ENCODE measurements at regions not wholly inside any gene's neighbourhood (a gene's known extent, or its start where the extent isn't known, plus 50 kb on each side); places are given as distances from the start of the nearest gene placed in this dataset.
"Not testable (repeated sequence)": the region's sequence is repeated elsewhere in the genome, so short reads cannot be mapped to it uniquely, and the experiment has no call there.

DNA sequence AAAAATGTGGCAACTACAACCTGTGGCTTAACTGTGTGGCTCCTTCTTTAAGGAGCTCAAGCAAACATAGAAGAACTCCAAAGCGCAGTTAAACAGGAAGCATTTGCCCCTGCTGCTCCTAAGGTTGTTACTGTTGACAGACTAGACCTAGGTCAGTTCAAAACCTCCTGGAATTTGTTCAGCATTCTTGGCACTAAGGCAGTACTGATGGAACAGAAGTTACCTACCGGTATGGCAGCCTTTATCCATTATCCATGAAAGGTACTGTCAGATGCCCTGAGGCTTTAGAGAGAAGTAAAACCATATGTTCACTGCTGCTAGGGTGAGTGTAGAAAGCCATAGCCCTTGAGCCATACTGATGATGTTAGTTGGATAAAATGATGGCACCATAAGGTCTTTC lies 916.5 kb upstream of the FAT3 start:
- no peaks in the 10 kb centered on the region for H3K9me3 ChIP-seq (ENCODE audit: control insufficient read depth in 2 of 2, low read length in 2 of 2)
- no peak overlapping the region for H3K9ac ChIP-seq (ENCODE audit: low read length in 2 of 2)
- no peaks in the 10 kb centered on the region for H3K27me3 ChIP-seq (ENCODE audit: control insufficient read depth in 1 of 2, insufficient read depth in 2 of 2, low read length in 2 of 2)
- no peak overlapping the region for H3K4me3 ChIP-seq (ENCODE audit: low read length in 2 of 2)
- H3K4me1 ChIP-seq (ENCODE audit: control insufficient read depth, insufficient read depth, low read length) = no peaks in the 10 kb centered on the region
- no peak overlapping the region for H3K27ac ChIP-seq (ENCODE audit: low read length)
- H3K36me3 ChIP-seq (ENCODE audit: control insufficient read depth in 2 of 2, insufficient read depth in 2 of 2, low read length in 2 of 2) = no peaks in the 10 kb centered on the region

DNA sequence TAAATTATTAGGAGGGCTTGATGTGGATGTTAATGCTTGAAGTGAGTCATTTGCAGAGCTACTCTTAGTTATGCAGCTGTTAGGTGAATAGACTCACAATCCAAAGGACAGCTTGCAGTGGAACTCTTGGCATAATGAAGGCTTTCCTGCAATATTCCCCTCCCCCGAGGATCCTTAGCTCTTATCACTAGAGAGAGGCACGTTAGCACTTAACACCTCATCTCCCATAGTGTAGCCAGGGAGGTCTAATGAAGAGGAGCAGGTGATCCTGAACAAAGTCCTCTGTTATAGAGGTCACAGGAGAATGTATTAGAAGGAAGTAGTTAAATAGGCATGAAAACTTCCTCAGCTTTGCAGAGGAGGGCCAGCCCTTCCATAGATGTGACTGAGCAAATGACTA lies 919.2 kb upstream of the FAT3 start:
- Histone ChIP-seq H3K36me3 (ENCODE audit: control insufficient read depth in 2 of 2, insufficient read depth in 2 of 2, low read length in 2 of 2) (no peaks in the 10 kb centered on the region), H3K4me3 (ENCODE audit: low read length in 2 of 2) (no peak overlapping the region), H3K4me1 (ENCODE audit: control insufficient read depth, insufficient read depth, low read length) (no peaks in the 10 kb centered on the region), H3K27ac (ENCODE audit: low read length) (no peak overlapping the region), H3K27me3 (ENCODE audit: control insufficient read depth in 1 of 2, insufficient read depth in 2 of 2, low read length in 2 of 2) (no peaks in the 10 kb centered on the region), H3K9ac (ENCODE audit: low read length in 2 of 2) (no peak overlapping the region), H3K9me3 (ENCODE audit: control insufficient read depth in 2 of 2, low read length in 2 of 2) (no peaks in the 10 kb centered on the region)

DNA sequence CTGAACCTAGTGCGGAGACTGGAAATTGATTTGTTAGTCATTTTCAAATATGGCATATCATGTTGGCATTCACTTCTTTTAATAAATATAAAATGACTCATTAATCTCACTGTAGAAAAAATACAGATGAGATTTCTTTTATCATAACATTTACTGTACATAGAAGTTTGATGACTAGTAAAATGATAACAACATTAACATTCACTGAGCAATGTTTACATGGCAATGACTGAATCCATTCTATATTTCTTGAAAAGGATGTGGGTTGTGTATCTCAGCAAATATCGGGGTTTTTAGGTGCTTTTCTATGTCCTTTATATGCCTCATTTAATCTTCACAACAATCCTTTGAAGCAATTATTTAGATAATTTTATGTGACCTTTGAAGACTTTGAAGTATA lies 920.9 kb upstream of the FAT3 start:
- Histone ChIP-seq H3K27me3 (ENCODE audit: control insufficient read depth in 1 of 2, insufficient read depth in 2 of 2, low read length in 2 of 2) (no peaks in the 10 kb centered on the region), H3K4me1 (ENCODE audit: control insufficient read depth, insufficient read depth, low read length) (no peaks in the 10 kb centered on the region), H3K27ac (ENCODE audit: low read length) (no peak overlapping the region), H3K9ac (ENCODE audit: low read length in 2 of 2) (no peak overlapping the region), H3K36me3 (ENCODE audit: control insufficient read depth in 2 of 2, insufficient read depth in 2 of 2, low read length in 2 of 2) (no peaks in the 10 kb centered on the region), H3K9me3 (ENCODE audit: control insufficient read depth in 2 of 2, low read length in 2 of 2) (no peaks in the 10 kb centered on the region), H3K4me3 (ENCODE audit: low read length in 2 of 2) (no peak overlapping the region)

DNA sequence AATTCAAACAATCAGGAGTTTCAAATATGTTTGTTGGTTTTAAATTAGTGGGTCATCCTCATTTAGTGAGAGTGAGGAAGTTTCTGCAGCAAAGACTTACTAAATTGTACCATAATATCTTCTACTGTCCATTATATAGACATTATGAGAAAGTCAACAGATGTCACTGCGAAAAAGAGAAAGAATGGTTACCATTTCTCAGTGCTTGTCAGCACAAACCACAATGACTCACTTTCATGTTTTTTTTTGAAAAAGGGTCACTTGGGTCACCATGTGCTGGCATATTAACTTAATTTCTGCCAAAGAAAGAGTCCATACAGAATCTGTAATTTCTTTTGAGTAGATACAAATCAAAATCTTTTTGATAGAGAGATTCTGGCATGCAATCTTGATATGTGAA lies 924.6 kb upstream of the FAT3 start:
- Histone ChIP-seq H3K27ac (ENCODE audit: low read length) (no peak overlapping the region), H3K9ac (ENCODE audit: low read length in 2 of 2) (no peak overlapping the region), H3K9me3 (ENCODE audit: control insufficient read depth in 2 of 2, low read length in 2 of 2) (no peaks in the 10 kb centered on the region), H3K4me3 (ENCODE audit: low read length in 2 of 2) (no peak overlapping the region), H3K27me3 (ENCODE audit: control insufficient read depth in 1 of 2, insufficient read depth in 2 of 2, low read length in 2 of 2) (no peaks in the 10 kb centered on the region), H3K4me1 (ENCODE audit: control insufficient read depth, insufficient read depth, low read length) (no peaks in the 10 kb centered on the region), H3K36me3 (ENCODE audit: control insufficient read depth in 2 of 2, insufficient read depth in 2 of 2, low read length in 2 of 2) (no peaks in the 10 kb centered on the region)

DNA sequence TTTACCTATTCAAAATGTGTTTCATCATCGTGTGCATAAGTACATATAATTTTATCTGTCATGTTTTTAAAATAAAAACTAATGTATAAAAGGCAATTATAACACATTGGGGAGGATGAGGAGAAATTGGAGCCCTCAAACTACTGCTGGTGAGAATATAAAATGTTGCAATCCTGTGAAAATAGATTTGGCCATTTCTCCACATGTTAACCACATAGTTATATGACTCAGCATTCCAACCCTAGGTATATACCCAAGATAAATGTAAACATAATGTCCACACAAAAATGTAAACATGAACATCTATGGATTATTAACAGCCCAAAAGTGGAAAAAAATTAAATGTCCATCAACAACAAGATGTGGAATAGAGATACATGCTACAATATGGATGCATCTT lies 928.0 kb upstream of the FAT3 start:
- Histone ChIP-seq H3K27me3 (ENCODE audit: control insufficient read depth in 1 of 2, insufficient read depth in 2 of 2, low read length in 2 of 2) (no peaks in the 10 kb centered on the region), H3K4me1 (ENCODE audit: control insufficient read depth, insufficient read depth, low read length) (no peaks in the 10 kb centered on the region), H3K4me3 (ENCODE audit: low read length in 2 of 2) (no peak overlapping the region), H3K9me3 (ENCODE audit: control insufficient read depth in 2 of 2, low read length in 2 of 2) (no peaks in the 10 kb centered on the region), H3K27ac (ENCODE audit: low read length) (no peak overlapping the region), H3K9ac (ENCODE audit: low read length in 2 of 2) (no peak overlapping the region), H3K36me3 (ENCODE audit: control insufficient read depth in 2 of 2, insufficient read depth in 2 of 2, low read length in 2 of 2) (no peaks in the 10 kb centered on the region)

DNA sequence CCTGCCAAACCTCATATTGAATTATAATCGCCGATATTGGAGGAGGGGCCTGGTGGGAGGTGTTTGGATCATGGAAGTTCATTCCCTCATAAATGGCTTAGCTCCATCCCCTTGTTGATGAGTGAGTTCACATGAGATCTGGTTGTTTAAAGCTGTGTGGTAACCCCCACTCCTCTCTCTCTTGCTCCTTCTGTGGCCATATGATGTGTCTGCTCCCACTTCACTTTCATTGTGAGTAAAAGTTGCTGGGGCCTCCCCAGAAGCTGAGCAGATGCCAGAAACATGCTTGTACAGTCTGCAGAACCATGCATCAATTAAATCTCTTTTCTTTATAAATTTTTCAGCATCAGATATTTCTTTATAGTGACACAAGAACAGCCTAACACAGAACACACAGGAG lies 929.0 kb upstream of the FAT3 start:
- Histone ChIP-seq H3K9ac (ENCODE audit: low read length in 2 of 2) (no peak overlapping the region), H3K4me1 (ENCODE audit: control insufficient read depth, insufficient read depth, low read length) (no peaks in the 10 kb centered on the region), H3K4me3 (ENCODE audit: low read length in 2 of 2) (no peak overlapping the region), H3K27ac (ENCODE audit: low read length) (no peak overlapping the region), H3K27me3 (ENCODE audit: control insufficient read depth in 1 of 2, insufficient read depth in 2 of 2, low read length in 2 of 2) (no peaks in the 10 kb centered on the region), H3K9me3 (ENCODE audit: control insufficient read depth in 2 of 2, low read length in 2 of 2) (no peaks in the 10 kb centered on the region), H3K36me3 (ENCODE audit: control insufficient read depth in 2 of 2, insufficient read depth in 2 of 2, low read length in 2 of 2) (no peaks in the 10 kb centered on the region)

DNA sequence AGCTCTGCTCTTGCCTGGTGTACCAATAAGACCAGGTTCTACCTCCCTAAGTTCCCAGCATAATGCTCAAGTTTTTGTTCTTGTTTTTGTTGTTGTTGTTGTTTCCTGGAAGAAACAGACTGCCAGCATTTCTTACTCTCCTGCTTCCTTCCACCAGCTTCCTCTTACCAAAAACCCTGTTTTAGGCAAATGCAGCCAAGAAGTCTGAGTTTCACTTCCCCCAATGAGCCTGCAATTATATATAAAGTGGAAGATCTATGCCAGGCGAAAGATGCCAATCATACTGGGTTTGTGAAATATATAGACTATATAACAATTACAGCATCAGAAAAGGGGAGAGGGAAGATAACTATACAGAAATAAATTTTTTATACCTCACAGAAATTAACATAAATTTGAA lies 931.5 kb upstream of the FAT3 start:
- H3K4me3 ChIP-seq (ENCODE audit: low read length in 2 of 2) = no peak overlapping the region
- H3K4me1 ChIP-seq (ENCODE audit: control insufficient read depth, insufficient read depth, low read length) = no peaks in the 10 kb centered on the region
- H3K36me3 ChIP-seq (ENCODE audit: control insufficient read depth in 2 of 2, insufficient read depth in 2 of 2, low read length in 2 of 2) = no peaks in the 10 kb centered on the region
- no peaks in the 10 kb centered on the region for H3K27me3 ChIP-seq (ENCODE audit: control insufficient read depth in 1 of 2, insufficient read depth in 2 of 2, low read length in 2 of 2)
- H3K9me3 ChIP-seq (ENCODE audit: control insufficient read depth in 2 of 2, low read length in 2 of 2) = no peaks in the 10 kb centered on the region
- H3K9ac ChIP-seq (ENCODE audit: low read length in 2 of 2) = no peak overlapping the region
- no peak overlapping the region for H3K27ac ChIP-seq (ENCODE audit: low read length)

DNA sequence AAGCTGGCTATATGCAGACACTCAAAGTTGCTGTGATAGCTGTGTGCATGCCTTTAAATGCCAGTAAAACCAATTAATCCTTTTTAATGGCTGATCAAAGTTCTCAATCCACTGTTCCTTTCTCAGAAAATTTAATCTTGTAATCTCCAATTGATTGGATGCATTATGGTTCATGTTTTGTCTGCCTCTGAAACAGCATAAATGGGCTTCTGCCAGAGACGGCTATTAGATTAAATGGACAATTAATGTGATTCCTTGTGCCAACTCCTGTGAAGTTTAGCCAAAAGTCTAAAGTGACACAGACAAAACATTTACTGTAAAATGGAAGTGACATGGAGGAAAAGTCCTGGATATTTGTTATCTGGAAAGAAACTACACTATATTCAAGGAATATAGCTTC lies 952.5 kb upstream of the FAT3 start:
- no peaks in the 10 kb centered on the region for H3K9me3 ChIP-seq (ENCODE audit: control insufficient read depth in 2 of 2, low read length in 2 of 2)
- no peaks in the 10 kb centered on the region for H3K27me3 ChIP-seq (ENCODE audit: control insufficient read depth in 1 of 2, insufficient read depth in 2 of 2, low read length in 2 of 2)
- H3K4me1 ChIP-seq (ENCODE audit: control insufficient read depth, insufficient read depth, low read length) = no peaks in the 10 kb centered on the region
- no peaks in the 10 kb centered on the region for H3K36me3 ChIP-seq (ENCODE audit: control insufficient read depth in 2 of 2, insufficient read depth in 2 of 2, low read length in 2 of 2)
- no peak overlapping the region for H3K27ac ChIP-seq (ENCODE audit: low read length)
- no peak overlapping the region for H3K9ac ChIP-seq (ENCODE audit: low read length in 2 of 2)
- no peak overlapping the region for H3K4me3 ChIP-seq (ENCODE audit: low read length in 2 of 2)

DNA sequence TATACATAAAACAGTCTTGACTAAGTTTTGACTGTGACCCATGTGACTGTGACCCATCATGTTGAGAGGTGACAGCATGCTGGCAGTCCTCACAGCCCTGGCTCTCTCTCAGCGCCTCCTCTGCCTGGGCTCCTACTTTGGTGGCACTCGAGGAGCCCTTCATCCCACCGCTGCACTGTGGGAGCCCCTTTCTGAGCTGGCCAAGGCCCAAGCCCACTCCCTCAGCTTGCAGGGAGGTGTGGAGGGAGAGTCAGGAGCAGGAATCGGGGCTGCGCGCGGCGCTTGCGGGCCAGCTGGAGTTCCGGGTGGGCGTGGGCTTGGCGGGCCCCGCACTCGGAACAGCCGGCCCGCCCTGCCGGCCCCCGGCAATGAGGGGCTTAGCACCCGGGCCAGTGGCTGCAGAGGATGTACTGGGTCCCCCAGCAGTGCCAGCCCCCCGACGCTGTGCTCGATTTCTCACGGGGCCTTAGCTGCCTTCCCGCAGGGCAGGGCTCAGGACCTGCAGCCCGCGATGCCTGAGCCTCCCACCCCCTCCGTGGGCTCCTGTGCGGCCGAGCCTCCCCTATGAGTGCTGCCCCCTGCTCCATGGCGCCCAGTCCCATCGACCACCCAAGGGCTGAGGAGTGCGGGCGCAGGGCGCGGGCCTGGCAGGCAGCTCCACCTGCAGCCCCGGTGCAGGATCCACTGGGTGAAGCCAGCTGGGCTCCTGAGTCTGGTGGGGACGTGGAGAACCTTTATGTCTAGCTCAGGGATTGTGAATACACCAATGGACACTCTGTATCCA lies 955.9 kb upstream of the FAT3 start:
- not testable (repeated sequence) for H3K27me3 ChIP-seq (ENCODE audit: control insufficient read depth in 1 of 2, insufficient read depth in 2 of 2, low read length in 2 of 2); H3K9ac ChIP-seq (ENCODE audit: low read length in 2 of 2); H3K4me1 ChIP-seq (ENCODE audit: control insufficient read depth, insufficient read depth, low read length); H3K36me3 ChIP-seq (ENCODE audit: control insufficient read depth in 2 of 2, insufficient read depth in 2 of 2, low read length in 2 of 2); H3K27ac ChIP-seq (ENCODE audit: low read length); H3K4me3 ChIP-seq (ENCODE audit: low read length in 2 of 2); H3K9me3 ChIP-seq (ENCODE audit: control insufficient read depth in 2 of 2, low read length in 2 of 2)

DNA sequence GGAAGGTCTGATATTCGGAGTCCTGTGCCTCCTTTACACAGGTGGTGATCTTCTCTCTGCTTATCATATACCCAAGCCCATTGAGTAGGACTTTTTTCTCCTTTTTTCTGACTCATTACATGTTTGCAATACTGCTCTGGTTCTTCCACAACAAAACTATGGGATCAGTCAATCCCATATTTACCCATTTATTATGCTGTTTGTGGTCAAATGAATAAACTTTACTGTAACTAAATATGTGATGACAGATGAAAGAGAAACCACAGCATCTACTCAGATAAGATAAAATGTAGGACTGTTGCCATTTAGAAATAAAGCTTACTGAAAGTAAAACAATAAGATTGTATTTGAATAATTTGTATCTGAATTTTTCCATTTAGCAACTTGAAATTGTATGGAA lies 958.7 kb upstream of the FAT3 start:
- H3K27ac ChIP-seq (ENCODE audit: low read length) = no peak overlapping the region
- H3K9me3 ChIP-seq (ENCODE audit: control insufficient read depth in 2 of 2, low read length in 2 of 2) = no peaks in the 10 kb centered on the region
- H3K9ac ChIP-seq (ENCODE audit: low read length in 2 of 2) = no peak overlapping the region
- H3K4me1 ChIP-seq (ENCODE audit: control insufficient read depth, insufficient read depth, low read length) = no peaks in the 10 kb centered on the region
- no peaks in the 10 kb centered on the region for H3K27me3 ChIP-seq (ENCODE audit: control insufficient read depth in 1 of 2, insufficient read depth in 2 of 2, low read length in 2 of 2)
- no peak overlapping the region for H3K4me3 ChIP-seq (ENCODE audit: low read length in 2 of 2)
- no peaks in the 10 kb centered on the region for H3K36me3 ChIP-seq (ENCODE audit: control insufficient read depth in 2 of 2, insufficient read depth in 2 of 2, low read length in 2 of 2)

DNA sequence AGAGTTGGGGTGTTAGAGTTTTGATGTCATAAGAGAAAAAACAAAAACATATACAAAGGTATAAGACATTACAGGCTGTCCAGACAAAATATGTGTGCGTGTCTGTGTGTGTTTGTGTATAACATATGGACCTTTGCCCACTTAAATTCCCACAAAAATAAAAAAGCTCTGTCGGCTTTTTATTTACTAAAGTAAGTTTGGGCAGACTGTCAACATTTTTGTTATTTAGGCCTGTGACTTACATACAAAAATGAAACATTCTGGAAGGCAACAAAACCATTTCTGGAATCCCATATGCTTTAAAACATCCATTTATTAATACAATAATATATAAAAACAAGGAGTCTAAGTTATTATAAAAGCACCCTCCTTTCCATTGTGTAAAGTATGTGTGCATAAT lies 960.1 kb upstream of the FAT3 start:
- Histone ChIP-seq H3K9me3 (ENCODE audit: control insufficient read depth in 2 of 2, low read length in 2 of 2) (no peaks in the 10 kb centered on the region), H3K9ac (ENCODE audit: low read length in 2 of 2) (no peak overlapping the region), H3K4me3 (ENCODE audit: low read length in 2 of 2) (no peak overlapping the region), H3K36me3 (ENCODE audit: control insufficient read depth in 2 of 2, insufficient read depth in 2 of 2, low read length in 2 of 2) (no peaks in the 10 kb centered on the region), H3K27me3 (ENCODE audit: control insufficient read depth in 1 of 2, insufficient read depth in 2 of 2, low read length in 2 of 2) (no peaks in the 10 kb centered on the region), H3K27ac (ENCODE audit: low read length) (no peak overlapping the region), H3K4me1 (ENCODE audit: control insufficient read depth, insufficient read depth, low read length) (no peaks in the 10 kb centered on the region)

Measured in stomach smooth muscle (tissue), 2 donors.